ENCODE measurements at regions not wholly inside any gene's neighbourhood (a gene's known extent, or its start where the extent isn't known, plus 50 kb on each side); places are given as distances from the start of the nearest gene placed in this dataset.

DNA sequence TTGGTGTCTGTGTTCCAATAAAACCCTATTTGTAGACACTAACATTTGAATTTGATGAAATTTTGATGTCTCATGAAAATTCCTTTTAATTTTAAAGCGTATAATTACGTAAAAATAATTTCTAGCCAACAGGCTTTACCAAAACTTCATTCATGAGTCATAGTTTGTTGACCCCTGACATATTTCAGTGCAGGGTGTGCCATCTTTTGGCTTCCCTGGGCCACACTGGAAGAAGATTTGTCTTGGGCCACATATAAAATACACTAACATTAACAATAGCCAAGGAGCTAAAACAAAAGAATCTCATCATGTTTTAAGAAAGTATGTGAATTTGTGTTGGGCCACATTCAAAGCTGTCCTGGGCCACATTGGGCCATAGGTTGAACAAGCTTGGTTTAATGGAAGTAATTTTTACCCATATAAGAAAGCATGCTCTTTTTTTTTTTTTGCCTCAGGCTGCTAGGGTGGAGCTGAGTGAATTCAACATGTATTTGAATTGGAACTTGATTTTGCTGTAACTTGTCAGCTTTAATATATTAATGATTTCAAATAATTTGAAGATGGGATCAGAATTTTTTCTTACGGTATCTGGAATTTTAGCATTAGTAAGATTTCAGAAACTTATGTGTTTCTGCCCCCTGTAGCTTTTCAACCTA, 267.7 kb upstream of the RGS18 start:
- Mint-ChIP-seq H3K36me3 (ENCODE audit: insufficient read depth, unreplicated experiment) (no peaks in the 10 kb centered on the region), H3K27ac (ENCODE audit: unreplicated experiment) (no peak overlapping the region), H3K27me3 (ENCODE audit: unreplicated experiment) (no peaks in the 10 kb centered on the region), H3K9me3 (ENCODE audit: low read depth, unreplicated experiment) (peaks cover 6% of the 10 kb centered on the region), H3K4me1 (ENCODE audit: low read depth, unreplicated experiment) (no peaks in the 10 kb centered on the region), H3K4me3 (ENCODE audit: low read depth, unreplicated experiment) (no peak overlapping the region)
- intact Hi-C loops (cut with micrococcal nuclease; ENCODE audit: unreplicated experiment): no loop called here
- no peak for DNase-seq
- no TSS peak for BruUV-seq (replicated peaks)
- CTCF ChIA-PET: no interaction called here
- TF ChIP-seq, protein P1, sequence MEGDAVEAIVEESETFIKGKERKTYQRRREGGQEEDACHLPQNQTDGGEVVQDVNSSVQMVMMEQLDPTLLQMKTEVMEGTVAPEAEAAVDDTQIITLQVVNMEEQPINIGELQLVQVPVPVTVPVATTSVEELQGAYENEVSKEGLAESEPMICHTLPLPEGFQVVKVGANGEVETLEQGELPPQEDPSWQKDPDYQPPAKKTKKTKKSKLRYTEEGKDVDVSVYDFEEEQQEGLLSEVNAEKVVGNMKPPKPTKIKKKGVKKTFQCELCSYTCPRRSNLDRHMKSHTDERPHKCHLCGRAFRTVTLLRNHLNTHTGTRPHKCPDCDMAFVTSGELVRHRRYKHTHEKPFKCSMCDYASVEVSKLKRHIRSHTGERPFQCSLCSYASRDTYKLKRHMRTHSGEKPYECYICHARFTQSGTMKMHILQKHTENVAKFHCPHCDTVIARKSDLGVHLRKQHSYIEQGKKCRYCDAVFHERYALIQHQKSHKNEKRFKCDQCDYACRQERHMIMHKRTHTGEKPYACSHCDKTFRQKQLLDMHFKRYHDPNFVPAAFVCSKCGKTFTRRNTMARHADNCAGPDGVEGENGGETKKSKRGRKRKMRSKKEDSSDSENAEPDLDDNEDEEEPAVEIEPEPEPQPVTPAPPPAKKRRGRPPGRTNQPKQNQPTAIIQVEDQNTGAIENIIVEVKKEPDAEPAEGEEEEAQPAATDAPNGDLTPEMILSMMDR (IDR thresholded peaks at IDR 0.05; ENCODE audit: unreplicated experiment): no peak

DNA sequence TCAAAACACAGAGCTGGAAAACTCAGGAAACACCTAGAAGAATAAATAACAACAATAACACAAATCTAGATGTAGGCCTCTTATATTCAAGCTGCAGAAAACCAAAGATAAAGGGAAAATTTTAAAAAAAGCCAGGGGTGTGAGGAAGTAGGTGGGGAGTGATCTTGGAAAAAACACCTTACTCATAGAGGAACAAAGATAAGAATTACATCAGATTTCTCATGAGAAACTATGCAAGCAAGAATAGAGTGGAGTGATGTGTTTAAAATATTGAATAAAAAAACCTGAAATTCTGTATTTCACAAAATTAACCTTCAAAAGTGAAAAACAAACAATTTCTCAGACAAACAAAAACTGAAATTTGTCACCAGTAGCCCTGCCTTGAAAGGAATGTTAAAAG, 265.5 kb upstream of the RGS18 start:
- no peak for DNase-seq
- CTCF ChIA-PET: no interaction called here
- TF ChIP-seq, protein P1 (IDR thresholded peaks at IDR 0.05; ENCODE audit: unreplicated experiment): no peak
- no peaks in the 10 kb centered on the region for H3K36me3 Mint-ChIP-seq (ENCODE audit: insufficient read depth, unreplicated experiment)
- no TSS peak for BruUV-seq (replicated peaks)
- no peak overlapping the region for H3K27ac Mint-ChIP-seq (ENCODE audit: unreplicated experiment)
- H3K4me1 Mint-ChIP-seq (ENCODE audit: low read depth, unreplicated experiment): no peaks in the 10 kb centered on the region
- intact Hi-C loops (cut with micrococcal nuclease; ENCODE audit: unreplicated experiment): no loop called here
- H3K27me3 Mint-ChIP-seq (ENCODE audit: unreplicated experiment): no peaks in the 10 kb centered on the region
- H3K4me3 Mint-ChIP-seq (ENCODE audit: low read depth, unreplicated experiment): no peak overlapping the region
- H3K9me3 Mint-ChIP-seq (ENCODE audit: low read depth, unreplicated experiment): peaks cover 6% of the 10 kb centered on the region

DNA sequence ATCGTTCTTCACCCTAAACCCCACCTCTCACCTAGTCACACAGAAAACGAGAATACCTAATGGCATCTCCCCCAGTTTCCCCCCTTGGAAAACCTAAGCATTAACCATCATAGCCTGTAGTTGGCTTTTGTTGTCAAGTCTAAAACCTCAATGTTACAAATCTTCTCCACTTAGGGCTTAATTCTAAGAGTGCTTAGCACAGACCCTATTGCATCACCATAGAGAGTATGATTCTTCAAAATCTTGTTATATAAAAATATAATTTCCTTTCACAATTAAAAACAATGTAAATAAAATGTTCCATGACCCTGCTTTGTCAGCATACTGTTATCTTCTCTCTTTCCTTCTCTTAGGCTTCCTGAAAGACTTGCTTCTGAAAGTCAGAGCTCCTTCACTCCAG, 263.2 kb upstream of the RGS18 start:
- peaks cover 6% of the 10 kb centered on the region for H3K9me3 Mint-ChIP-seq (ENCODE audit: low read depth, unreplicated experiment)
- no peaks in the 10 kb centered on the region for H3K27me3 Mint-ChIP-seq (ENCODE audit: unreplicated experiment)
- no peaks in the 10 kb centered on the region for H3K4me1 Mint-ChIP-seq (ENCODE audit: low read depth, unreplicated experiment)
- H3K27ac Mint-ChIP-seq (ENCODE audit: unreplicated experiment): no peak overlapping the region
- H3K4me3 Mint-ChIP-seq (ENCODE audit: low read depth, unreplicated experiment): no peak overlapping the region
- CTCF ChIA-PET: no interaction called here
- BruUV-seq (replicated peaks): no TSS peak
- H3K36me3 Mint-ChIP-seq (ENCODE audit: insufficient read depth, unreplicated experiment): no peaks in the 10 kb centered on the region
- intact Hi-C loops (cut with micrococcal nuclease; ENCODE audit: unreplicated experiment): no loop called here
- no peak for DNase-seq
- TF ChIP-seq, protein P1 (IDR thresholded peaks at IDR 0.05; ENCODE audit: unreplicated experiment): no peak

DNA sequence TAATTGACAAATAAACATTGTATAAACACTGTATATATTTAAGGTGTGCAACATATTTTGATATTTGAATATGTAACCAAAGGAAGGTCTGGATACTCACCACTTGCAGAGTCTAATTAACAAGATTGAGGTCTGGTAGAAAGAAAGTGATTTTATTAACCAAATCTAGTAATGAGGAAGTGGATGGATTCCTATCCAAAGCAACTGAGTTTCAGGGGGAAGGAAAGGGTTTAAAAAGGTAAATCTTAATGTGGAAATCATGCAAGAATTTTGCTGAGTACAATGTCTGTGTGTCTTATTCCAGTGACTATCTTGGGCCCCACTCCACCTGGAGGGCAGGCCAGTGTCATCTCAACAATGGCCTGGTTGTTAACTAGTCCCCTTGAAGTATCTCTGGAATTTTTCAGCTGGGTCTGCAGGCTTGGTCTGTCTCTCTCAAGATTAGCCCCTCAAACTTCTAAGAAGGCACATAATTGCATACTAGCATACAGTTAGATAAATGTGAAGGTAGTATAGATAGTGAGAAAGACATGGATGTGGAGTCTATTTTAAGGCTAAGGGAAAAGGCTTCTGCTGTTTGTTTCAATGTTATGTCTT, 262.7 kb upstream of the RGS18 start:
- Mint-ChIP-seq H3K27me3 (ENCODE audit: unreplicated experiment) (no peaks in the 10 kb centered on the region), H3K9me3 (ENCODE audit: low read depth, unreplicated experiment) (peaks cover 6% of the 10 kb centered on the region), H3K36me3 (ENCODE audit: insufficient read depth, unreplicated experiment) (no peaks in the 10 kb centered on the region), H3K4me1 (ENCODE audit: low read depth, unreplicated experiment) (no peaks in the 10 kb centered on the region), H3K27ac (ENCODE audit: unreplicated experiment) (no peak overlapping the region), H3K4me3 (ENCODE audit: low read depth, unreplicated experiment) (no peak overlapping the region)
- no TSS peak for BruUV-seq (replicated peaks)
- TF ChIP-seq, protein P1 (IDR thresholded peaks at IDR 0.05; ENCODE audit: unreplicated experiment): no peak
- intact Hi-C loops (cut with micrococcal nuclease; ENCODE audit: unreplicated experiment): no loop called here
- no peak for DNase-seq
- CTCF ChIA-PET: no interaction called here

Measured in Calu3 (cell line).